CD14-positive monocyte (primary cell): ENCODE measurements at regions not wholly inside any gene's neighbourhood (a gene's known extent, or its start where the extent isn't known, plus 50 kb on each side); places are given as distances from the start of the nearest gene placed in this dataset.

Experiments used
- DNase-seq, 3 donors: peaks; one replicate each; pipeline ENCODE4 v3.0.0-alpha.2; 2011 to 2022
- H2AFZ ChIP-seq: 2 replicates; pipeline ENCODE4 v1.6.0; 2012; ENCODE audit warnings: mild to moderate bottlenecking, low read depth, low read length, inconsistent platforms; ENCODE audit not compliant: insufficient read depth, poor library complexity, severe bottlenecking
- H3K27ac ChIP-seq, 2 donors: 1 replicate in 1 of 2; 2 replicates in 1 of 2; pipeline ENCODE4 v1.5.1; 2012 to 2013; ENCODE audit warnings: low read length in 2 of 2, control low read depth in 1 of 2, inconsistent platforms in 1 of 2, low read depth in 1 of 2, mild to moderate bottlenecking in 1 of 2
- H3K27me3 ChIP-seq, 2 donors: one replicate each; pipeline versions ENCODE4 v1.6.0 to v1.6.1; 2011 to 2013; ENCODE audit warnings: low read length in 2 of 2; ENCODE audit not compliant: control insufficient read depth in 2 of 2, insufficient read depth in 2 of 2
- H3K36me3 ChIP-seq, 2 donors: replicated peaks in 1 of 2; 1 replicate in 1 of 2; 2 replicates in 1 of 2; pipeline versions ENCODE4 v1.5.1 to v1.6.1; 2012 to 2013; ENCODE audit warnings: low read length in 2 of 2, control low read depth in 1 of 2, inconsistent platforms in 1 of 2, mild to moderate bottlenecking in 1 of 2; ENCODE audit not compliant: insufficient read depth in 2 of 2, control insufficient read depth in 1 of 2
- H3K4me1 ChIP-seq, 2 donors: 1 replicate in 1 of 2; 2 replicates in 1 of 2; pipeline versions ENCODE4 v1.5.1 to v1.6.1; 2012 to 2013; ENCODE audit warnings: low read length in 2 of 2, control low read depth in 1 of 2, inconsistent platforms in 1 of 2, mild to moderate bottlenecking in 1 of 2, moderate library complexity in 1 of 2; ENCODE audit not compliant: insufficient read depth in 2 of 2, control insufficient read depth in 1 of 2
- H3K4me2 ChIP-seq: replicated peaks from 2 replicates; pipeline ENCODE3; 2012; ENCODE audit warnings: low read length, moderate library complexity, mild to moderate bottlenecking; ENCODE audit not compliant: poor library complexity, severe bottlenecking; ENCODE audit errors: extremely low read depth
- H3K4me3 ChIP-seq, 3 experiments: fragments of 200-600 bp in 1 of 3; sonication (generic) in 1 of 3; replicated peaks in 1 of 3; 1 replicate in 2 of 3; 2 replicates in 1 of 3; pipeline ENCODE4 v1.5.1; 2011 to 2013; ENCODE audit warnings: low read length in 3 of 3, mild to moderate bottlenecking in 3 of 3, control low read depth in 2 of 3, low read depth in 2 of 3, inconsistent platforms in 1 of 3, moderate library complexity in 1 of 3
- H3K79me2 ChIP-seq: 2 replicates; pipeline ENCODE4 v1.6.0; 2012; ENCODE audit warnings: mild to moderate bottlenecking, control low read depth, inconsistent platforms, low read length, moderate library complexity; ENCODE audit not compliant: insufficient read depth
- H3K9ac ChIP-seq: 2 replicates; pipeline ENCODE4 v1.6.0; 2017; ENCODE audit warnings: low read length, mild to moderate bottlenecking; ENCODE audit not compliant: insufficient read depth, poor library complexity, severe bottlenecking
- H3K9me3 ChIP-seq, 2 donors: replicated peaks in 1 of 2; 1 replicate in 1 of 2; 2 replicates in 1 of 2; pipeline versions ENCODE4 v1.5.1 to v1.6.1; 2012 to 2013; ENCODE audit warnings: low read length in 2 of 2, control low read depth in 1 of 2; ENCODE audit not compliant: control insufficient read depth in 1 of 2, insufficient read depth in 1 of 2
- H4K20me1 ChIP-seq: 2 replicates; pipeline ENCODE4 v1.6.0; 2012; ENCODE audit warnings: mild to moderate bottlenecking, low read length, control low read depth, moderate library complexity; ENCODE audit not compliant: insufficient read depth
- H3K27ac Mint-ChIP-seq, 7 donors: one replicate each; pipeline ENCODE4 v1.8.0; 2020; ENCODE audit warnings: mild to moderate bottlenecking in 7 of 7, mixed read lengths in 7 of 7, moderate library complexity in 6 of 7, inconsistent platforms in 2 of 7
- H3K27me3 Mint-ChIP-seq, 3 donors: one replicate each; pipeline ENCODE4 v1.8.0; 2021 to 2022; ENCODE audit warnings: low read depth in 3 of 3, mild to moderate bottlenecking in 3 of 3, mixed read lengths in 3 of 3, moderate library complexity in 3 of 3, inconsistent platforms in 1 of 3
- H3K36me3 Mint-ChIP-seq, 2 donors: one replicate each; pipeline ENCODE4 v1.8.0; 2020; ENCODE audit warnings: mixed read lengths in 2 of 2, inconsistent platforms in 1 of 2, mild to moderate bottlenecking in 1 of 2
- H3K4me1 Mint-ChIP-seq: one replicate; pipeline ENCODE4 v1.8.0; 2020; ENCODE audit warnings: mild to moderate bottlenecking, mixed read lengths
- H3K4me3 Mint-ChIP-seq, 2 donors: one replicate each; pipeline ENCODE4 v1.8.0; 2020; ENCODE audit warnings: mild to moderate bottlenecking in 2 of 2, mixed read lengths in 2 of 2, moderate library complexity in 1 of 2
- H3K9me3 Mint-ChIP-seq, 7 donors: one replicate each; pipeline ENCODE4 v1.8.0; 2020 to 2022; ENCODE audit warnings: mixed read lengths in 7 of 7, mild to moderate bottlenecking in 6 of 7, moderate library complexity in 6 of 7, inconsistent platforms in 2 of 7
- WGBS: methylation state at CpG from one replicate; pipeline ENCODE4 v1.1.5; 2013; ENCODE audit warnings: missing lambda C conversion rate; ENCODE audit not compliant: insufficient coverage; 5-methylcytosine and 5-hydroxymethylcytosine counted together
- intact Hi-C, 2 donors: fragments of 100-400 bp; cut with micrococcal nuclease; formaldehyde crosslinking; loops; one replicate each; pipeline versions ENCODE4 v1.15.0 to v1.15.1; 2023
- TF ChIP-seq, protein P1 (sequence below): fragments of 200-600 bp; IDR thresholded peaks from one replicate; pipeline ENCODE4 v1.8.0; 2022; ENCODE audit warnings: antibody characterized with exemption, mild to moderate bottlenecking

DNA sequence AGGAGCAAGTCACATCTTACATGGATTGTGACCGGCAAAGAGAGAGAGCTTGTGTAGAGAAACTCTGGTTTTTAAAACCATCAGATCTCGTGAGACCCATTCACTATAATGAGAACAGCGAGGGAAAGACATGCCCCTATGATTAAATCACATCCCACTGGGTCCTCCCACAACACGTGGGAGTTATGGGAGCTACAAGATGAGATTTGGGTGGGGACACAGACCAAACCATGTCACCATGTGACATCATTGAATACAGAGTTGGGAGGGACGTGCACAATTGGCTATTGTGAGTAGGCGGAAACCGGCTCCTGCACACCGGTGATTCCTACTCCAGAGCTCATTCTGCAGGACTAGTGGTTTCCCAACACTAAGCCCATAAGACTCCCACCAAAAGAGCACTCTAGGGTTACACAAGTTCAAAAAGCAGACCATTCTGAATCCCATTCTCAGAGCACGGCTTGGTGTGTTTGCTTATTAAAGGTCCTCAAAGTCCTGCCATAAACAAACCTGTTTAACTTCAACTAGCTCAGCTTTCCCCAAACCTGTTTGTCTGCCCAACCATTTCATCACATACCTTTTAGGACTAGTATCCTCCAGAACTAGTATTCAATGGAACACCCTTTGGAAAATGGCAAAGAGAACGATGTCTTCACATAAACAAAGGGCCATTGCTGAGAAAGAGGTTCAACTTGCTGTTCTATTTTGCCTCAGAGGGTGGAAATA lies 167.6 kb downstream of the TLE3 start:
- peaks cover 0 to 4% (median 3%) of the 10 kb centered on the region in 3 donors for H3K27me3 Mint-ChIP-seq
- H3K4me1 ChIP-seq = no peaks in the 10 kb centered on the region
- H3K27ac Mint-ChIP-seq = no peak overlapping the region

DNA sequence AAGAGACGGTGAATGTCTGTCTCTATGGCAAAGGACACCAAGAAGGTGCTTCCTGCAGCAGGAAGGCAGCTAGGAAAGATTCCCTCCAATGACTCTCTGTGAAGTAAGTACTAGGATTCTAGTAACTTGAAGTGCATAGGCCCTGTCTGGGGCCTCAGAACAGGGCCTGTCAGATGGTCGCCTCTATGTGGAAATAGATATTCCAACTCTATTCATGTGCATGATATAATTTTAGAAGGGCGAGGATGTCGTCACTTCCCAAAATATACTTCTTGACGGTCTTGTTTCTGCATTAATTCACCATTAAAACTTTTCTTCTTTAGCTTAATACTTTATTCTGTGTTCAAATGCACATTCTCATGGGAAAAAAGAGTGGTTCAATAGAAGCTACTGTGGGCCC lies 167.0 kb downstream of the TLE3 start:
- Mint-ChIP-seq H3K27ac (no peak overlapping the region), H3K4me3 (no peak overlapping the region), H3K27me3 (peaks cover 0 to 4% (median 3%) of the 10 kb centered on the region in 3 donors), H3K9me3 (peaks cover 9 to 27% (median 14%) of the 10 kb centered on the region in 7 donors), H3K36me3 (no peaks in the 10 kb centered on the region), H3K4me1 (no peaks in the 10 kb centered on the region)
- H3K36me3 ChIP-seq = no peaks in the 10 kb centered on the region
- H2AFZ ChIP-seq = no peak overlapping the region
- no peak for DNase-seq
- no peaks in the 10 kb centered on the region for H3K4me1 ChIP-seq
- H3K27ac ChIP-seq = no peak overlapping the region
- WGBS = 100% methylated on average over 1 of the region's 5 CpGs
- no peak overlapping the region for H3K4me2 ChIP-seq
- TF ChIP-seq, protein P1, sequence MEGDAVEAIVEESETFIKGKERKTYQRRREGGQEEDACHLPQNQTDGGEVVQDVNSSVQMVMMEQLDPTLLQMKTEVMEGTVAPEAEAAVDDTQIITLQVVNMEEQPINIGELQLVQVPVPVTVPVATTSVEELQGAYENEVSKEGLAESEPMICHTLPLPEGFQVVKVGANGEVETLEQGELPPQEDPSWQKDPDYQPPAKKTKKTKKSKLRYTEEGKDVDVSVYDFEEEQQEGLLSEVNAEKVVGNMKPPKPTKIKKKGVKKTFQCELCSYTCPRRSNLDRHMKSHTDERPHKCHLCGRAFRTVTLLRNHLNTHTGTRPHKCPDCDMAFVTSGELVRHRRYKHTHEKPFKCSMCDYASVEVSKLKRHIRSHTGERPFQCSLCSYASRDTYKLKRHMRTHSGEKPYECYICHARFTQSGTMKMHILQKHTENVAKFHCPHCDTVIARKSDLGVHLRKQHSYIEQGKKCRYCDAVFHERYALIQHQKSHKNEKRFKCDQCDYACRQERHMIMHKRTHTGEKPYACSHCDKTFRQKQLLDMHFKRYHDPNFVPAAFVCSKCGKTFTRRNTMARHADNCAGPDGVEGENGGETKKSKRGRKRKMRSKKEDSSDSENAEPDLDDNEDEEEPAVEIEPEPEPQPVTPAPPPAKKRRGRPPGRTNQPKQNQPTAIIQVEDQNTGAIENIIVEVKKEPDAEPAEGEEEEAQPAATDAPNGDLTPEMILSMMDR = no peak
- H3K4me3 ChIP-seq = no peak overlapping the region
- no peaks in the 10 kb centered on the region for H3K27me3 ChIP-seq
- H4K20me1 ChIP-seq = no peaks in the 10 kb centered on the region
- peaks cover 9 to 16% of the 10 kb centered on the region in 2 donors for H3K9me3 ChIP-seq
- H3K9ac ChIP-seq = no peak overlapping the region
- intact Hi-C loops = no loop called here
- H3K79me2 ChIP-seq = no peaks in the 10 kb centered on the region

More for the DNA sequence above, 167.6 kb downstream of the TLE3 start:
- no peaks in the 10 kb centered on the region for H4K20me1 ChIP-seq
- 100% methylated on average over 3 of the region's 10 CpGs for WGBS
- H3K79me2 ChIP-seq = no peaks in the 10 kb centered on the region
- H3K4me3 ChIP-seq = no peak overlapping the region
- no peak for DNase-seq
- no peaks in the 10 kb centered on the region for H3K27me3 ChIP-seq
- H3K27ac ChIP-seq = no peak overlapping the region
- H3K4me2 ChIP-seq = no peak overlapping the region
- H3K9ac ChIP-seq = no peak overlapping the region
- peaks cover 7 to 24% (median 14%) of the 10 kb centered on the region in 7 donors for H3K9me3 Mint-ChIP-seq
- TF ChIP-seq, protein P1 = no peak
- peaks cover 13 to 21% of the 10 kb centered on the region in 2 donors for H3K9me3 ChIP-seq
- H2AFZ ChIP-seq = no peak overlapping the region
- H3K4me1 Mint-ChIP-seq = no peaks in the 10 kb centered on the region
- H3K4me3 Mint-ChIP-seq = no peak overlapping the region
- no peaks in the 10 kb centered on the region for H3K36me3 Mint-ChIP-seq
- H3K36me3 ChIP-seq = no peaks in the 10 kb centered on the region
- intact Hi-C loops = no loop called here
